HepG2 (cell line): ENCODE measurements at regions not wholly inside any gene's neighbourhood (a gene's known extent, or its start where the extent isn't known, plus 50 kb on each side); places are given as distances from the start of the nearest gene placed in this dataset.

Experiments
- ATAC-seq: fragments of 200-7000 bp; cut with Tn5 transposase; 3 replicates; pipeline ENCODE4 v1.9.1; 2020; ENCODE audit warnings: mild to moderate bottlenecking, moderate library complexity
- BruUV-seq: library from RNA; stranded (reverse); fragments of 400-500 nt; replicated peaks from 2 replicates; lab custom pipeline; 2021; lab: Mats Ljungman, UMichigan
- CTCF ChIA-PET: fragments of 300-600 bp; formaldehyde crosslinking; extraction: SDS; loops from one replicate; lab custom pipeline; 2021; ENCODE audit warnings: low total read pairs, inconsistent platforms, low intra/inter-chr PET ratio; lab: Yijun Ruan, JAX
- POLR2A ChIA-PET: fragments of 350-600 bp; sonication (Branson Sonifier 250); formaldehyde crosslinking; loops from one replicate; lab custom pipeline; 2020; ENCODE audit warnings: antibody characterized with exemption, inconsistent platforms; lab: Yijun Ruan, JAX
- DNase-seq: peaks from one replicate; pipeline ENCODE4 v3.0.0-alpha.2; 2015; ENCODE audit warnings: low spot score
- FAIRE-seq: peaks from 3 replicates; lab custom pipeline; 2011; peaks lifted over from hg19 to GRCh38; lab: Jason Lieb, UNC
- H2AFZ ChIP-seq: one replicate; pipeline ENCODE4 v1.6.1; 2011; ENCODE audit warnings: low read length, inconsistent platforms
- H3K27ac ChIP-seq: fragments of 300-600 bp; 3 replicates; pipeline ENCODE4 v1.8.0; 2011; ENCODE audit warnings: mixed run types, mild to moderate bottlenecking, mixed read lengths, low read length, inconsistent platforms; ENCODE audit not compliant: insufficient read depth; ENCODE audit errors: extremely low read length
- H3K27me3 ChIP-seq, 2 experiments: fragments of 200-600 bp in 1 of 2; 2 replicates in 1 of 2; 3 replicates in 1 of 2; pipeline versions ENCODE4 v1.6.0 to v1.8.0; 2011; ENCODE audit warnings: low read length in 2 of 2, mild to moderate bottlenecking in 2 of 2, moderate library complexity in 2 of 2, inconsistent platforms in 1 of 2; ENCODE audit not compliant: insufficient read depth in 2 of 2, control insufficient read depth in 1 of 2
- H3K36me3 ChIP-seq, 2 experiments: fragments of 200-600 bp in 1 of 2; replicated peaks in 1 of 2; 2 replicates in 1 of 2; 3 replicates in 1 of 2; pipeline versions ENCODE4 v1.5.1 to v1.8.0; 2011; ENCODE audit warnings: low read length in 2 of 2, inconsistent platforms in 1 of 2; ENCODE audit not compliant: insufficient read depth in 2 of 2, control insufficient read depth in 1 of 2
- H3K4me1 ChIP-seq: 2 replicates; pipeline ENCODE4 v1.5.1; 2012; ENCODE audit warnings: low read length, inconsistent platforms; ENCODE audit not compliant: insufficient read depth
- H3K4me2 ChIP-seq: 2 replicates; pipeline ENCODE4 v1.6.0; 2011; ENCODE audit warnings: low read depth, low read length, inconsistent platforms
- H3K4me3 ChIP-seq, 3 experiments: fragments of 200-600 bp in 1 of 3; sonication (generic), shearing (Covaris generic) in 1 of 3; replicated peaks in 1 of 3; 2 replicates each; pipeline ENCODE4 v1.5.1; 2011 to 2016; ENCODE audit warnings: low read length in 3 of 3, inconsistent platforms in 2 of 3, low read depth in 2 of 3, mild to moderate bottlenecking in 2 of 3, control low read depth in 1 of 3, mixed read lengths in 1 of 3; ENCODE audit not compliant: insufficient read depth in 1 of 3
- H3K79me2 ChIP-seq: one replicate; pipeline ENCODE4 v1.6.1; 2011; ENCODE audit warnings: low read length, inconsistent platforms; ENCODE audit not compliant: insufficient read depth
- H3K9ac ChIP-seq: 2 replicates; pipeline ENCODE4 v1.6.0; 2011; ENCODE audit warnings: mild to moderate bottlenecking, low read depth, low read length, inconsistent platforms; ENCODE audit not compliant: insufficient read depth
- H3K9me3 ChIP-seq: 2 replicates; pipeline ENCODE4 v1.5.1; 2012; ENCODE audit warnings: mild to moderate bottlenecking, low read length
- H4K20me1 ChIP-seq: 2 replicates; pipeline ENCODE4 v1.6.0; 2011; ENCODE audit warnings: inconsistent platforms, mild to moderate bottlenecking, low read length, moderate library complexity; ENCODE audit not compliant: insufficient read depth
- ASH2L ChIP-seq: fragments of 300-600, 200-600 bp; sonication (generic); IDR thresholded peaks from 2 replicates; pipeline ENCODE4 v1.7.0; 2017; ENCODE audit warnings: low read depth, mild to moderate bottlenecking, moderate library complexity, mixed read lengths, low read length; ENCODE audit not compliant: insufficient read length
- FOXA1 ChIP-seq, 2 experiments: fragments of 450-650 bp in 1 of 2; sonication (generic) in 1 of 2; formaldehyde crosslinking in 1 of 2; IDR thresholded peaks; 2 replicates each; pipeline versions ENCODE4 v1.4.0 to v1.6.1; 2016 to 2020; ENCODE audit warnings: missing genetic modification reagents in 1 of 2
- HOXA3 ChIP-seq: sonication (generic); formaldehyde crosslinking; IDR thresholded peaks from 2 replicates; pipeline ENCODE4 v1.5.0; 2020; ENCODE audit warnings: missing genetic modification reagents
- KDM5B ChIP-seq: sonication (generic); formaldehyde crosslinking; IDR thresholded peaks from 2 replicates; pipeline ENCODE4 v1.4.0; 2020; ENCODE audit warnings: missing genetic modification reagents, mild to moderate bottlenecking, borderline replicate concordance
- KLF13 ChIP-seq: sonication (generic); formaldehyde crosslinking; IDR thresholded peaks from 2 replicates; pipeline ENCODE4 v1.4.0; 2020; ENCODE audit warnings: mild to moderate bottlenecking, missing genetic modification reagents
- MIER3 ChIP-seq: IDR thresholded peaks from 2 replicates; pipeline ENCODE4 v1.6.1; 2016; ENCODE audit warnings: missing compliant biosample characterization, borderline replicate concordance
- NFATC3 ChIP-seq: sonication (generic); formaldehyde crosslinking; IDR thresholded peaks from 2 replicates; pipeline ENCODE4 v1.5.1; 2020; ENCODE audit warnings: mild to moderate bottlenecking, missing genetic modification reagents
- SIX4 ChIP-seq: sonication (generic); formaldehyde crosslinking; IDR thresholded peaks from 2 replicates; pipeline ENCODE4 v1.4.0; 2020; ENCODE audit warnings: missing genetic modification reagents
- ZEB1 ChIP-seq: IDR thresholded peaks from 2 replicates; pipeline ENCODE4 v1.6.1; 2012; ENCODE audit warnings: mild to moderate bottlenecking, low read depth, inconsistent platforms; ENCODE audit not compliant: insufficient replicate concordance
- ZKSCAN5 ChIP-seq: sonication (generic); formaldehyde crosslinking; IDR thresholded peaks from 2 replicates; pipeline ENCODE4 v1.5.1; 2020; ENCODE audit warnings: mild to moderate bottlenecking, missing genetic modification reagents
- ZNF510 ChIP-seq: sonication (generic); formaldehyde crosslinking; IDR thresholded peaks from 2 replicates; pipeline ENCODE4 v1.4.0; 2020; ENCODE audit warnings: low read depth, mild to moderate bottlenecking, missing genetic modification reagents
- ZNF598 ChIP-seq: sonication (generic); formaldehyde crosslinking; IDR thresholded peaks from 2 replicates; pipeline ENCODE4 v1.5.1; 2020; ENCODE audit warnings: mild to moderate bottlenecking, missing genetic modification reagents, borderline replicate concordance
- ZNF616 ChIP-seq: sonication (generic); formaldehyde crosslinking; IDR thresholded peaks from 2 replicates; pipeline ENCODE4 v1.5.0; 2020; ENCODE audit warnings: low read depth, mild to moderate bottlenecking, missing genetic modification reagents
- WGBS: methylation state at CpG from one replicate; pipeline ENCODE4 v1.1.6; 2017; ENCODE audit warnings: low lambda C conversion rate; 5-methylcytosine and 5-hydroxymethylcytosine counted together
- in situ Hi-C: cut with HindIII; loops from 2 replicates; pipeline ENCODE4 v1.10.0; 2017; ENCODE audit warnings: low pct_unique_long_range_greater_than_20kb; ENCODE audit not compliant: extremely low pct_ligation_motif_present
- intact Hi-C: fragments of 100-400 bp; cut with micrococcal nuclease; formaldehyde crosslinking; loops from one replicate; pipeline ENCODE4 v1.10.0; 2022; ENCODE audit not compliant: unreplicated experiment
- TF ChIP-seq, protein P1 (sequence below): sonication (generic); formaldehyde crosslinking; IDR thresholded peaks from 2 replicates; pipeline ENCODE4 v1.4.0; 2020; ENCODE audit warnings: missing genetic modification reagents, borderline replicate concordance
- TF ChIP-seq, protein P2 (sequence below): IDR thresholded peaks from 2 replicates; pipeline ENCODE4 v1.6.1; 2018; ENCODE audit warnings: missing genetic modification reagents, mild to moderate bottlenecking, missing compliant biosample characterization
- TF ChIP-seq, protein P3 (sequence below): sonication (generic); formaldehyde crosslinking; IDR thresholded peaks from 2 replicates; pipeline ENCODE4 v1.4.0; 2020; ENCODE audit warnings: missing genetic modification reagents

DNA sequence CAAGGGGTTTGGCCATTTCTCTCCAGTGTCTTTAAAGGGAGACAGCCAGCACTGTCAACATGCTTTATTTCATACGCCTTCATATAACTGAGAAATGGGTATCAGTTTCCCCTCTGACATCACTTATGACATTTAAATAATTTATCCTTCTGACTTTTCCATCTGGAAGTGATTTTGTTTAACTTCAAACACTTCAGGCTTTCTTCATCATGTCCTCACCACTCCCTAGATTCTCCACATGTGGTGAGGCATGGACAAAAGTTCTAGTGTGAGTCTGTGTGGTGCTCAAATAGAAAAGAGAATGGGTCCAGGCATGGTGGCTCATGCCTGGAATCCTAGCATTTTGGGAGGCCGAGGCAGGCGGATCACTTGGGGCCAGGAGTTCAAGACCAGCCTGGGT, 158.6 kb downstream of the TXNL1 start:
- H3K9me3 ChIP-seq = no peaks in the 10 kb centered on the region

More for the DNA sequence above, 158.6 kb downstream of the TXNL1 start:
- DNase-seq (no peak), FAIRE-seq (no peak), ATAC-seq (no peak)
- no peak overlapping the region for H3K4me3 ChIP-seq
- 1% methylated on average over 3 of the region's 3 CpGs for WGBS
- ChIA-PET POLR2A (no interaction called here), CTCF (no interaction called here)
- no peak overlapping the region for H3K4me2 ChIP-seq
- H3K4me1 ChIP-seq = no peaks in the 10 kb centered on the region
- H3K27me3 ChIP-seq = no peaks in the 10 kb centered on the region
- no peaks in the 10 kb centered on the region for H3K36me3 ChIP-seq
- H3K27ac ChIP-seq = no peak overlapping the region
- TF ChIP-seq MIER3 (CRISPR knock-in tag) (no peak), HOXA3 (CRISPR knock-in tag) (no peak), ZNF510 (CRISPR knock-in tag) (no peak), FOXA1 (IDR thresholded peaks at IDR 0.05) (no peak), FOXA1 (CRISPR knock-in tag; IDR thresholded peaks at IDR 0.05) (no peak), ASH2L (no peak), KDM5B (CRISPR knock-in tag) (no peak), ZKSCAN5 (CRISPR knock-in tag) (no peak), ZEB1 (no peak), SIX4 (no peak), ZNF616 (CRISPR knock-in tag) (no peak), KLF13 (no peak), NFATC3 (CRISPR knock-in tag) (no peak), ZNF598 (CRISPR knock-in tag) (no peak)
- TF ChIP-seq, protein P1, sequence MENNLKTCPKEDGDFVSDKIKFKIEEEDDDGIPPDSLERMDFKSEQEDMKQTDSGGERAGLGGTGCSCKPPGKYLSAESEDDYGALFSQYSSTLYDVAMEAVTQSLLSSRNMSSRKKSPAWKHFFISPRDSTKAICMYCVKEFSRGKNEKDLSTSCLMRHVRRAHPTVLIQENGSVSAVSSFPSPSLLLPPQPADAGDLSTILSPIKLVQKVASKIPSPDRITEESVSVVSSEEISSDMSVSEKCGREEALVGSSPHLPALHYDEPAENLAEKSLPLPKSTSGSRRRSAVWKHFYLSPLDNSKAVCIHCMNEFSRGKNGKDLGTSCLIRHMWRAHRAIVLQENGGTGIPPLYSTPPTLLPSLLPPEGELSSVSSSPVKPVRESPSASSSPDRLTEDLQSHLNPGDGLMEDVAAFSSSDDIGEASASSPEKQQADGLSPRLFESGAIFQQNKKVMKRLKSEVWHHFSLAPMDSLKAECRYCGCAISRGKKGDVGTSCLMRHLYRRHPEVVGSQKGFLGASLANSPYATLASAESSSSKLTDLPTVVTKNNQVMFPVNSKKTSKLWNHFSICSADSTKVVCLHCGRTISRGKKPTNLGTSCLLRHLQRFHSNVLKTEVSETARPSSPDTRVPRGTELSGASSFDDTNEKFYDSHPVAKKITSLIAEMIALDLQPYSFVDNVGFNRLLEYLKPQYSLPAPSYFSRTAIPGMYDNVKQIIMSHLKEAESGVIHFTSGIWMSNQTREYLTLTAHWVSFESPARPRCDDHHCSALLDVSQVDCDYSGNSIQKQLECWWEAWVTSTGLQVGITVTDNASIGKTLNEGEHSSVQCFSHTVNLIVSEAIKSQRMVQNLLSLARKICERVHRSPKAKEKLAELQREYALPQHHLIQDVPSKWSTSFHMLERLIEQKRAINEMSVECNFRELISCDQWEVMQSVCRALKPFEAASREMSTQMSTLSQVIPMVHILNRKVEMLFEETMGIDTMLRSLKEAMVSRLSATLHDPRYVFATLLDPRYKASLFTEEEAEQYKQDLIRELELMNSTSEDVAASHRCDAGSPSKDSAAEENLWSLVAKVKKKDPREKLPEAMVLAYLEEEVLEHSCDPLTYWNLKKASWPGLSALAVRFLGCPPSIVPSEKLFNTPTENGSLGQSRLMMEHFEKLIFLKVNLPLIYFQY = no peak
- TF ChIP-seq, protein P2, sequence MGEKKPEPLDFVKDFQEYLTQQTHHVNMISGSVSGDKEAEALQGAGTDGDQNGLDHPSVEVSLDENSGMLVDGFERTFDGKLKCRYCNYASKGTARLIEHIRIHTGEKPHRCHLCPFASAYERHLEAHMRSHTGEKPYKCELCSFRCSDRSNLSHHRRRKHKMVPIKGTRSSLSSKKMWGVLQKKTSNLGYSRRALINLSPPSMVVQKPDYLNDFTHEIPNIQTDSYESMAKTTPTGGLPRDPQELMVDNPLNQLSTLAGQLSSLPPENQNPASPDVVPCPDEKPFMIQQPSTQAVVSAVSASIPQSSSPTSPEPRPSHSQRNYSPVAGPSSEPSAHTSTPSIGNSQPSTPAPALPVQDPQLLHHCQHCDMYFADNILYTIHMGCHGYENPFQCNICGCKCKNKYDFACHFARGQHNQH (CRISPR knock-in tag) = no peak
- TF ChIP-seq, protein P3, sequence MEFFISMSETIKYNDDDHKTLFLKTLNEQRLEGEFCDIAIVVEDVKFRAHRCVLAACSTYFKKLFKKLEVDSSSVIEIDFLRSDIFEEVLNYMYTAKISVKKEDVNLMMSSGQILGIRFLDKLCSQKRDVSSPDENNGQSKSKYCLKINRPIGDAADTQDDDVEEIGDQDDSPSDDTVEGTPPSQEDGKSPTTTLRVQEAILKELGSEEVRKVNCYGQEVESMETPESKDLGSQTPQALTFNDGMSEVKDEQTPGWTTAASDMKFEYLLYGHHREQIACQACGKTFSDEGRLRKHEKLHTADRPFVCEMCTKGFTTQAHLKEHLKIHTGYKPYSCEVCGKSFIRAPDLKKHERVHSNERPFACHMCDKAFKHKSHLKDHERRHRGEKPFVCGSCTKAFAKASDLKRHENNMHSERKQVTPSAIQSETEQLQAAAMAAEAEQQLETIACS = no peak
- BruUV-seq = no TSS peak
- H2AFZ ChIP-seq = no peak overlapping the region
- intact Hi-C loops (no loop called here), in situ Hi-C loops (no loop called here)
- no peak overlapping the region for H3K9ac ChIP-seq
- H3K79me2 ChIP-seq = no peaks in the 10 kb centered on the region
- H4K20me1 ChIP-seq = no peaks in the 10 kb centered on the region
